Right atrium auricular region (tissue), 2 donors: ENCODE measurements at regions not wholly inside any gene's neighbourhood (a gene's known extent, or its start where the extent isn't known, plus 50 kb on each side); places are given as distances from the start of the nearest gene placed in this dataset.

Experiments used
- DNase-seq: peaks from one replicate; pipeline ENCODE4 v3.0.0-alpha.2; 2019; ENCODE audit warnings: low spot score
- H3K27ac ChIP-seq, 2 donors: fragments of 200-600 bp; sonication (generic); 1 replicate in 1 of 2; 2 replicates in 1 of 2; pipeline ENCODE4 v1.5.1; 2016 to 2019
- H3K27me3 ChIP-seq, 2 donors: fragments of 200-600 bp; sonication (generic); one replicate each; pipeline versions ENCODE4 v1.5.1 to v1.6.0; 2017 to 2019
- H3K36me3 ChIP-seq: fragments of 200-600 bp; sonication (generic); one replicate; pipeline ENCODE4 v1.5.1; 2016
- H3K4me1 ChIP-seq, 2 donors: fragments of 200-600 bp; sonication (generic); one replicate each; pipeline versions ENCODE4 v1.5.1 to v1.6.0; 2017 to 2019
- H3K4me3 ChIP-seq, 2 donors: fragments of 200-600 bp; sonication (generic); 1 replicate in 1 of 2; 2 replicates in 1 of 2; pipeline ENCODE4 v1.5.1; 2017 to 2019; ENCODE audit warnings: mild to moderate bottlenecking in 1 of 2, moderate library complexity in 1 of 2
- H3K9me3 ChIP-seq, 2 donors: fragments of 200-600 bp; sonication (generic); one replicate each; pipeline ENCODE4 v1.5.1; 2019
- TF ChIP-seq, protein P1 (sequence below), 2 donors: fragments of 200-600 bp; sonication (generic); IDR thresholded peaks; one replicate each; pipeline ENCODE4 v1.5.1; 2019; ENCODE audit warnings: antibody characterized with exemption in 2 of 2

- peaks cover 0 to 5% of the 10 kb centered on the region in 2 donors for H3K27me3 ChIP-seq
- peaks cover 0 to 21% of the 10 kb centered on the region in 2 donors for H3K9me3 ChIP-seq
- no peaks in the 10 kb centered on the region for H3K36me3 ChIP-seq
- DNase-seq: no peak
- no peak overlapping the region for H3K27ac ChIP-seq
- TF ChIP-seq, protein P1, sequence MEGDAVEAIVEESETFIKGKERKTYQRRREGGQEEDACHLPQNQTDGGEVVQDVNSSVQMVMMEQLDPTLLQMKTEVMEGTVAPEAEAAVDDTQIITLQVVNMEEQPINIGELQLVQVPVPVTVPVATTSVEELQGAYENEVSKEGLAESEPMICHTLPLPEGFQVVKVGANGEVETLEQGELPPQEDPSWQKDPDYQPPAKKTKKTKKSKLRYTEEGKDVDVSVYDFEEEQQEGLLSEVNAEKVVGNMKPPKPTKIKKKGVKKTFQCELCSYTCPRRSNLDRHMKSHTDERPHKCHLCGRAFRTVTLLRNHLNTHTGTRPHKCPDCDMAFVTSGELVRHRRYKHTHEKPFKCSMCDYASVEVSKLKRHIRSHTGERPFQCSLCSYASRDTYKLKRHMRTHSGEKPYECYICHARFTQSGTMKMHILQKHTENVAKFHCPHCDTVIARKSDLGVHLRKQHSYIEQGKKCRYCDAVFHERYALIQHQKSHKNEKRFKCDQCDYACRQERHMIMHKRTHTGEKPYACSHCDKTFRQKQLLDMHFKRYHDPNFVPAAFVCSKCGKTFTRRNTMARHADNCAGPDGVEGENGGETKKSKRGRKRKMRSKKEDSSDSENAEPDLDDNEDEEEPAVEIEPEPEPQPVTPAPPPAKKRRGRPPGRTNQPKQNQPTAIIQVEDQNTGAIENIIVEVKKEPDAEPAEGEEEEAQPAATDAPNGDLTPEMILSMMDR (IDR thresholded peaks at IDR 0.05): no peak
- no peak overlapping the region for H3K4me3 ChIP-seq
- no peaks in the 10 kb centered on the region for H3K4me1 ChIP-seq
Observed at GRCh38 chr5:176711883-176712282, 64.6 kb downstream of the TSPAN17 start.

DNA sequence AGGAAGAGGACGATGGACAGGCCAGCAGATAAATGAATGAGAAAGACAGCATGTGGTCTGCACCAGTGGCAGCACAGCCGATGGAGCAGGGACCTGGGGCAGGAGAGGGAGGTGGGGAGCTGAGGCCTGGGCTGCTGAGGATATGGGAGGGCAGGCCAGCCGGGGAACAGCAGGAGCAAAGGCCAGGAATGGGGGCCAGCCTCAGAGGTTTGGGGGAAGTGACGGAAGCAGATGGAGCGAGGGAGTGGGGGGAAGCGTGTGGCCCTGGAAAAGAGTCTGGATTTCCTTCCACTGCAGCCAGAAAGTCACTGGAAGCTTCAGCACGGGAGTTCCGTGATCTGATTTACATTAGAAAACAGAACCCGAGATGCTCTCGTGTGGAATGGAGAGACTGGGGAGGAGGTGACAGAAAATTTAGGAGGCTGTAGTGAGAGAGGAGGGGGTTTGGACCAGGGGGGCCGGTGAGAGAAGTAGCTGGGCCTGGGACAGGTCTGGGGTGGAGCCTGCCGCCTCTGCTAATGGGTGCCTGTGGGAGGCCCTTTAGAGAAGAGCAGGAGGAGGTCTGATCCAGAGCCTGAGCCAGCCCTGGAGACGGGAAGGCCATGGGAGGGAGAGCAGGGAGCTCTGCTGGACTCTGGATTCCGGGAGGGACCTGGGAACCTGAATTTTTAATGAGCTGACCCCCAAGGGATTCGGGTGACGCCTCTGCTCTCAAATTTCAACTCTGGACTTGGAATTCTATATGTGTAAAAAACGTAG lies 65.4 kb downstream of the TSPAN17 start:
- H3K4me3 ChIP-seq: no peak overlapping the region
- TF ChIP-seq, protein P1 (IDR thresholded peaks at IDR 0.05): no peak
- no peaks in the 10 kb centered on the region for H3K4me1 ChIP-seq
- DNase-seq: no peak
- H3K27me3 ChIP-seq: peaks cover 0 to 5% of the 10 kb centered on the region in 2 donors
- no peaks in the 10 kb centered on the region for H3K36me3 ChIP-seq
- H3K27ac ChIP-seq: no peak overlapping the region
- H3K9me3 ChIP-seq: peaks cover 0 to 21% of the 10 kb centered on the region in 2 donors

DNA sequence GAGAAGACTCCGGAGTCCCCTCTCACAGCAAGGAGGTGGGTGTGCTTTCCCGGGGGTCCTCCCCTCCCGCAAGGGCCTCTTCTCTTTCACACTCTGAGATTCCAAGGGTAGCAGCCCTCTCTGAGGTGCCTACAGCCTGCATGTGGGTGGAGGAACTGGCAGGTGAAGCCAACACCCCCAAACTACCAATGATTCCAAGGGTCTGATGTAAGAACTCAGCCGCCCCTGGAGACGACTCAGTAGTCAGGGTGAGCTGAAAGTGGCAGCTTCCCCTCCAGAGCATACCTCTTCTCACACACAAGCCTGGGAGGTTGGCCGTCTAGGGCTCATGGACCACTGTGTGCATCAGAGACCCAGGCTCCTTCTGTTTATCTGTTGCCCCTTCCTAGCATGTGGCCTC lies 66.1 kb downstream of the TSPAN17 start:
- Histone ChIP-seq H3K9me3 (peaks cover 0 to 21% of the 10 kb centered on the region in 2 donors), H3K36me3 (no peaks in the 10 kb centered on the region), H3K4me1 (no peaks in the 10 kb centered on the region), H3K27me3 (peaks cover 0 to 5% of the 10 kb centered on the region in 2 donors), H3K4me3 (no peak overlapping the region), H3K27ac (no peak overlapping the region)
- TF ChIP-seq, protein P1 (IDR thresholded peaks at IDR 0.05): no peak
- no peak for DNase-seq

- peaks cover 0 to 21% of the 10 kb centered on the region in 2 donors for H3K9me3 ChIP-seq
- DNase-seq: no peak
- H3K36me3 ChIP-seq: no peaks in the 10 kb centered on the region
- H3K4me1 ChIP-seq: no peaks in the 10 kb centered on the region
- no peak overlapping the region for H3K27ac ChIP-seq
- peaks cover 0 to 5% of the 10 kb centered on the region in 2 donors for H3K27me3 ChIP-seq
- TF ChIP-seq, protein P1 (IDR thresholded peaks at IDR 0.05): no peak
- H3K4me3 ChIP-seq: no peak overlapping the region
Observed at GRCh38 chr5:176714067-176714466, 66.8 kb downstream of the TSPAN17 start.

DNA sequence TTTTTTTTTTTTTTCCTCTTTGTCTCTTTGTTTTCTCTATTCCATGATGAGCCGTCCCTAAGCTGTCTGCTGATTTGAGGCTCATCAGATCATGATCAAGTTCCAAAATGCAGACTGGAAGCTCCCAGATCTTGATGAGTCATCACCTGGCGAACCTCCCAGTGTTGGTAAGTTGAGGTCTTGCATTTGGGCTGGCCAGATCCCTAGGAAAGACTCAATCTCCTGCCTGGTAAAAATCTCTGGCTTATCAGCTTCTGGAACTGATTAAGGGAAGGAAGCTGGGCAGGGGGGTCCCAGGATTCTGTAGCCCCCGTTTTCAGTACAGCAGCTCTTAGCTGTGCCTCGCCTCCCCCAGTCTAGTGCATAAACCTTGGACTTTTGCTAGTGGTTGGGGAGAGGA lies 69.0 kb downstream of the TSPAN17 start:
- Histone ChIP-seq H3K4me1 (no peaks in the 10 kb centered on the region), H3K4me3 (no peak overlapping the region), H3K27me3 (peaks cover 0 to 5% of the 10 kb centered on the region in 2 donors), H3K9me3 (peaks cover 0 to 21% of the 10 kb centered on the region in 2 donors), H3K27ac (no peak overlapping the region), H3K36me3 (no peaks in the 10 kb centered on the region)
- no peak for DNase-seq
- TF ChIP-seq, protein P1 (IDR thresholded peaks at IDR 0.05): no peak
